GM23338 (cell line): ENCODE measurements at regions not wholly inside any gene's neighbourhood (a gene's known extent, or its start where the extent isn't known, plus 50 kb on each side); places are given as distances from the start of the nearest gene placed in this dataset.

ENCODE experiments used
- ATAC-seq: fragments of 200-7000 bp; cut with Tn5 transposase; 3 replicates; pipeline ENCODE4 v1.9.1; 2020
- DNase-seq: peaks from one replicate; pipeline ENCODE4 v3.0.0-alpha.2; 2015; ENCODE audit warnings: low spot score
- H2AFZ ChIP-seq: fragments of 200-600 bp; sonication (generic); 2 replicates; pipeline ENCODE4 v1.8.0; 2016; ENCODE audit warnings: antibody characterized with exemption, mild to moderate bottlenecking, moderate library complexity
- H3F3A ChIP-seq: fragments of 200-600 bp; sonication (generic); replicated peaks from 2 replicates; pipeline ENCODE4 v1.8.0; 2017; ENCODE audit warnings: antibody characterized with exemption, mixed run types, low read depth
- H3K27ac ChIP-seq: fragments of 200-600 bp; sonication (generic); 2 replicates; pipeline ENCODE4 v1.6.1; 2016; ENCODE audit warnings: low read depth
- H3K27me3 ChIP-seq: fragments of 200-600 bp; sonication (generic); 2 replicates; pipeline ENCODE4 v1.8.0; 2016; ENCODE audit warnings: mild to moderate bottlenecking, mixed run types, moderate library complexity; ENCODE audit not compliant: insufficient read depth
- H3K36me3 ChIP-seq: fragments of 200-600 bp; sonication (generic); 2 replicates; pipeline ENCODE4 v1.8.0; 2016; ENCODE audit warnings: mild to moderate bottlenecking; ENCODE audit not compliant: insufficient read depth
- H3K4me1 ChIP-seq: fragments of 200-600 bp; sonication (generic); 2 replicates; pipeline ENCODE4 v1.8.0; 2016; ENCODE audit warnings: mild to moderate bottlenecking, moderate library complexity; ENCODE audit not compliant: insufficient read depth
- H3K4me2 ChIP-seq: fragments of 200-600 bp; sonication (generic); 2 replicates; pipeline ENCODE4 v1.7.1; 2017; ENCODE audit warnings: mixed run types
- H3K4me3 ChIP-seq: fragments of 200-600 bp; sonication (generic); 2 replicates; pipeline ENCODE4 v1.6.1; 2016; ENCODE audit warnings: mixed run types
- H3K79me2 ChIP-seq: fragments of 200-600 bp; sonication (generic); replicated peaks from 2 replicates; pipeline ENCODE4 v1.8.0; 2017; ENCODE audit warnings: mild to moderate bottlenecking; ENCODE audit not compliant: insufficient read depth
- H3K9me2 ChIP-seq: fragments of 200-600 bp; sonication (generic); 2 replicates; pipeline ENCODE4 v1.8.0; 2017; ENCODE audit not compliant: insufficient read depth
- H4K20me1 ChIP-seq: fragments of 200-600 bp; sonication (generic); replicated peaks from 2 replicates; pipeline ENCODE4 v1.8.0; 2017; ENCODE audit warnings: mild to moderate bottlenecking; ENCODE audit not compliant: insufficient read depth
- H3K27ac Mint-ChIP-seq: 2 replicates; pipeline ENCODE4 v1.8.0; 2020; ENCODE audit warnings: inconsistent platforms, mild to moderate bottlenecking, moderate library complexity, mixed read lengths
- H3K27me3 Mint-ChIP-seq: 3 replicates; pipeline ENCODE4 v1.8.0; 2022; ENCODE audit warnings: low read depth, mild to moderate bottlenecking, moderate library complexity, mixed read lengths, inconsistent platforms; ENCODE audit not compliant: insufficient read depth, poor library complexity
- H3K36me3 Mint-ChIP-seq: 3 replicates; pipeline ENCODE4 v1.8.0; 2021; ENCODE audit warnings: low read depth, mild to moderate bottlenecking, inconsistent platforms, moderate library complexity, mixed read lengths
- H3K4me1 Mint-ChIP-seq: 3 replicates; pipeline ENCODE4 v1.8.0; 2020; ENCODE audit warnings: mild to moderate bottlenecking, inconsistent platforms, mixed read lengths
- H3K4me3 Mint-ChIP-seq: 3 replicates; pipeline ENCODE4 v1.8.0; 2021; ENCODE audit warnings: moderate library complexity, mild to moderate bottlenecking, inconsistent platforms, mixed read lengths
- H3K9me3 Mint-ChIP-seq: 3 replicates; pipeline ENCODE4 v1.8.0; 2020; ENCODE audit warnings: moderate library complexity, mild to moderate bottlenecking, inconsistent platforms, mixed read lengths
- CREB1 ChIP-seq: fragments of 250-450 bp; sonication (Bioruptor Pico); IDR thresholded peaks from 2 replicates; pipeline ENCODE4 v1.5.0; 2020; ENCODE audit warnings: low read depth, mild to moderate bottlenecking, moderate library complexity
- CTCF ChIP-seq, 2 experiments: fragments of 200-600 bp in 1 of 2; sonication (generic) in 1 of 2; conservative IDR thresholded peaks; 2 replicates each; pipeline versions ENCODE4 v1.5.1 to v1.6.1; 2016 to 2017; ENCODE audit warnings: antibody characterized with exemption in 2 of 2, low read depth in 2 of 2, mild to moderate bottlenecking in 2 of 2, moderate library complexity in 1 of 2
- ETS1 ChIP-seq: IDR thresholded peaks from 2 replicates; pipeline ENCODE4 v1.6.1; 2016; ENCODE audit warnings: antibody characterized with exemption
- EZH2 ChIP-seq: fragments of 200-600 bp; sonication (generic); IDR thresholded peaks from one replicate; pipeline ENCODE4 v1.8.0; 2017; ENCODE audit warnings: antibody characterized with exemption, mild to moderate bottlenecking, low read depth; ENCODE audit not compliant: unreplicated experiment
- EZH2phosphoT487 ChIP-seq: fragments of 200-600 bp; sonication (generic); IDR thresholded peaks from one replicate; pipeline ENCODE4 v1.8.1; 2018; ENCODE audit warnings: antibody characterized with exemption; ENCODE audit not compliant: unreplicated experiment
- JUNB ChIP-seq: IDR thresholded peaks from one replicate; pipeline ENCODE4 v1.6.1; 2016; ENCODE audit warnings: antibody characterized with exemption; ENCODE audit not compliant: unreplicated experiment
- NANOG ChIP-seq: IDR thresholded peaks from 2 replicates; pipeline ENCODE4 v1.6.1; 2016; ENCODE audit warnings: antibody characterized with exemption, borderline replicate concordance
- POLR2AphosphoS5 ChIP-seq: IDR thresholded peaks from 2 replicates; pipeline ENCODE4 v1.6.1; 2016; ENCODE audit warnings: antibody characterized with exemption, low read depth
- STAT1 ChIP-seq: IDR thresholded peaks from one replicate; pipeline ENCODE4 v1.6.1; 2016; ENCODE audit warnings: antibody characterized with exemption; ENCODE audit not compliant: unreplicated experiment
- ZNF114 ChIP-seq: fragments of 250-450 bp; sonication (Bioruptor Pico); IDR thresholded peaks from 2 replicates; pipeline ENCODE4 v1.5.0; 2020; ENCODE audit warnings: mild to moderate bottlenecking, moderate library complexity
- ZNF331 ChIP-seq: fragments of 250-450 bp; sonication (Bioruptor Pico); IDR thresholded peaks from 2 replicates; pipeline ENCODE4 v1.5.0; 2020; ENCODE audit warnings: low read depth, mild to moderate bottlenecking, moderate library complexity
- ZNF462 ChIP-seq: fragments of 250-450 bp; sonication (Bioruptor Pico); IDR thresholded peaks from 2 replicates; pipeline ENCODE4 v1.5.0; 2020; ENCODE audit warnings: mild to moderate bottlenecking, moderate library complexity
- TF ChIP-seq, protein P1 (sequence below): IDR thresholded peaks from one replicate; pipeline ENCODE4 v1.6.1; 2018; ENCODE audit warnings: antibody characterized with exemption; ENCODE audit not compliant: unreplicated experiment

DNA sequence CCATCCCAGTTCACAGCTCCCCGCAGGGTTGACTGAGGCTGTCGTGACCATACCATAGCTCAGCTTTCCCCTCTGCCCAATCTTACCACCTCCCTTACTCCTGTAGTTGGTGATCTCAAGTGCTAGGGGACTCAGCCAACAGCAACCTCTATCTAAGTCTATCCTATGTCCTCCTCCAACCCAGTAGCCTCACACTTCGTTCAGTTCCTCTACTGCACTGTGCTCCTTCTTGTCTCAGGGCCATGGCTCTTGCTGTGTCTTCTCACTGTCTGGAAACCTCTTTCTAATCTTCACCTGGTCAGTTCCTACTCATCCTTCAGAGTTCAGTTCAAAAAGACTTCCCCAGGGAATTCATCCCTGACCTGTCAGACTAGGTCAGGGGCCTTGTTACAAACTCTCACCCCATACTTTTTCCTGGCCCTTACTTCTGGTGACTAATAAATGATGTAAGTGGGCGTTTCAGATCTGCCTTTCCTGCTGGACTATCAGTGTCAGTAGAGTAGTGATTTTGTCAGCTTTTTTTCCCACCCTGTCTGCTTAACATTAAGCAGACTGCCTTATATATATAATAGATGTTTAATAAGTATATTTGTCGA is 53.6 kb upstream of the NR3C1 start:
- Mint-ChIP-seq H3K27ac (no peak overlapping the region), H3K36me3 (no peaks in the 10 kb centered on the region; the same call in 2 of the 3 replicates), H3K9me3 (no peaks in the 10 kb centered on the region), H3K4me3 (no peak overlapping the region), H3K27me3 (peaks cover 2% of the 10 kb centered on the region), H3K4me1 (no peaks in the 10 kb centered on the region)
- Histone ChIP-seq H3F3A (no peaks in the 10 kb centered on the region), H3K4me2 (no peak overlapping the region), H3K4me3 (no peak overlapping the region), H3K36me3 (no peaks in the 10 kb centered on the region), H2AFZ (no peak overlapping the region), H3K27me3 (no peaks in the 10 kb centered on the region), H3K79me2 (no peaks in the 10 kb centered on the region), H3K9me2 (no peaks in the 10 kb centered on the region), H3K4me1 (no peaks in the 10 kb centered on the region), H3K27ac (no peak overlapping the region), H4K20me1 (no peaks in the 10 kb centered on the region)
- TF ChIP-seq ZNF331 (CRISPR knock-in tag) (no peak), EZH2 (no peak), POLR2AphosphoS5 (no peak), STAT1 (no peak), ZNF462 (CRISPR knock-in tag) (no peak), JUNB (no peak), CTCF (conservative IDR thresholded peaks at IDR 0.05; ENCODE audit: low read depth in 2 of 2) (no peak), CREB1 (no peak), NANOG (no peak), ETS1 (no peak), ZNF114 (CRISPR knock-in tag) (no peak), EZH2phosphoT487 (no peak)
- TF ChIP-seq, protein P1, sequence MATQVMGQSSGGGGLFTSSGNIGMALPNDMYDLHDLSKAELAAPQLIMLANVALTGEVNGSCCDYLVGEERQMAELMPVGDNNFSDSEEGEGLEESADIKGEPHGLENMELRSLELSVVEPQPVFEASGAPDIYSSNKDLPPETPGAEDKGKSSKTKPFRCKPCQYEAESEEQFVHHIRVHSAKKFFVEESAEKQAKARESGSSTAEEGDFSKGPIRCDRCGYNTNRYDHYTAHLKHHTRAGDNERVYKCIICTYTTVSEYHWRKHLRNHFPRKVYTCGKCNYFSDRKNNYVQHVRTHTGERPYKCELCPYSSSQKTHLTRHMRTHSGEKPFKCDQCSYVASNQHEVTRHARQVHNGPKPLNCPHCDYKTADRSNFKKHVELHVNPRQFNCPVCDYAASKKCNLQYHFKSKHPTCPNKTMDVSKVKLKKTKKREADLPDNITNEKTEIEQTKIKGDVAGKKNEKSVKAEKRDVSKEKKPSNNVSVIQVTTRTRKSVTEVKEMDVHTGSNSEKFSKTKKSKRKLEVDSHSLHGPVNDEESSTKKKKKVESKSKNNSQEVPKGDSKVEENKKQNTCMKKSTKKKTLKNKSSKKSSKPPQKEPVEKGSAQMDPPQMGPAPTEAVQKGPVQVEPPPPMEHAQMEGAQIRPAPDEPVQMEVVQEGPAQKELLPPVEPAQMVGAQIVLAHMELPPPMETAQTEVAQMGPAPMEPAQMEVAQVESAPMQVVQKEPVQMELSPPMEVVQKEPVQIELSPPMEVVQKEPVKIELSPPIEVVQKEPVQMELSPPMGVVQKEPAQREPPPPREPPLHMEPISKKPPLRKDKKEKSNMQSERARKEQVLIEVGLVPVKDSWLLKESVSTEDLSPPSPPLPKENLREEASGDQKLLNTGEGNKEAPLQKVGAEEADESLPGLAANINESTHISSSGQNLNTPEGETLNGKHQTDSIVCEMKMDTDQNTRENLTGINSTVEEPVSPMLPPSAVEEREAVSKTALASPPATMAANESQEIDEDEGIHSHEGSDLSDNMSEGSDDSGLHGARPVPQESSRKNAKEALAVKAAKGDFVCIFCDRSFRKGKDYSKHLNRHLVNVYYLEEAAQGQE: no peak
- ATAC-seq: no peak
- no peak for DNase-seq
